ENCODE measurements at regions not wholly inside any gene's neighbourhood (a gene's known extent, or its start where the extent isn't known, plus 50 kb on each side); places are given as distances from the start of the nearest gene placed in this dataset.

DNA sequence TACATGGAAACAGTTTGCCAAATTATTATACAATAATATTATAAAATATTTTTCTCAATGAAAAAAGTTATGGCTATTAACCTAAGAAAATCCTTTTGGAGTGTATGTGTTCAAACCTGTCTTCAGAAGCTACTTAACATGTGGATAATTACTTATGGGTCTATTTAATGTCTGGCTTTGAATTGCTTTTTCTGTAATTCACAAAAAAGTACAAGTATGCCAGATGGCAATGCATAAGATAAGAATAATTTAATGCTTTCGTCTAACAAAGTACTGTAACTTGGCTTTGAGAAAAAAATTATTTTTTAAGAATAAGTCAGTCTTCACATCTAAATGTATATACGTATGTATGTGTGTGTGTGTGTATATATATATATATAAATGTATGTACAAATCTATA lies 1073.0 kb downstream of the TDRD15 start:
- TF ChIP-seq CTCF (IDR thresholded peaks at IDR 0.05) = no peak
- no peak for TF ChIP-seq POLR2AphosphoS5 (IDR thresholded peaks at IDR 0.05; ENCODE audit: low read depth, low read length)
- TF ChIP-seq REST (IDR thresholded peaks at IDR 0.05; ENCODE audit: insufficient read depth in 1 of 2, low read depth in 2 of 2, low read length in 1 of 2) = no peak

Measured in Panc1 (cell line).